Endothelial cell of umbilical vein (primary cell): ENCODE measurements at regions not wholly inside any gene's neighbourhood (a gene's known extent, or its start where the extent isn't known, plus 50 kb on each side); places are given as distances from the start of the nearest gene placed in this dataset.

ENCODE experiments used
- BruUV-seq: library from RNA; stranded (reverse); fragments of 400-500 nt; replicated peaks from 2 replicates; lab custom pipeline; 2021; lab: Mats Ljungman, UMichigan
- CTCF ChIA-PET: fragments of 300-600, 350-600 bp; sonication (Branson Sonifier 250); formaldehyde crosslinking; loops from one replicate; lab custom pipeline; 2021; ENCODE audit warnings: antibody characterized with exemption, inconsistent platforms; lab: Charles Lee
- POLR2A ChIA-PET: fragments of 300-600, 350-600 bp; sonication (Branson Sonifier 250); formaldehyde crosslinking; loops from one replicate; lab custom pipeline; 2021; ENCODE audit warnings: antibody characterized with exemption, inconsistent platforms; lab: Charles Lee
- DNase-seq: peaks from one replicate; pipeline ENCODE4 v3.0.0-alpha.2; 2011; ENCODE audit warnings: low read depth, low spot score
- FAIRE-seq: peaks from 2 replicates; lab custom pipeline; 2011; peaks lifted over from hg19 to GRCh38; lab: Jason Lieb, UNC
- H2AFZ ChIP-seq: 2 replicates; pipeline ENCODE4 v1.6.0; 2012; ENCODE audit warnings: low read depth, low read length, control low read depth, inconsistent platforms
- H3K27ac ChIP-seq: 2 replicates; pipeline ENCODE4 v1.5.1; 2011; ENCODE audit warnings: low read depth, mild to moderate bottlenecking, control low read depth, low read length, moderate library complexity; ENCODE audit not compliant: insufficient read depth
- H3K27me3 ChIP-seq, 2 experiments: 2 replicates each; pipeline versions ENCODE4 v1.6.0 to v1.6.1; 2011; ENCODE audit warnings: low read length in 2 of 2, mixed read lengths in 1 of 2; ENCODE audit not compliant: control insufficient read depth in 2 of 2, insufficient read depth in 2 of 2
- H3K36me3 ChIP-seq, 2 experiments: 2 replicates in 1 of 2; 3 replicates in 1 of 2; pipeline ENCODE4 v1.5.1; 2011; ENCODE audit warnings: low read length in 2 of 2, mild to moderate bottlenecking in 1 of 2, moderate library complexity in 1 of 2; ENCODE audit not compliant: control insufficient read depth in 2 of 2, insufficient read depth in 2 of 2; ENCODE audit errors: extremely low read depth in 1 of 2
- H3K4me1 ChIP-seq: 3 replicates; pipeline ENCODE4 v1.5.1; 2011; ENCODE audit warnings: mild to moderate bottlenecking, low read length; ENCODE audit not compliant: control insufficient read depth, insufficient read depth; ENCODE audit errors: extremely low read depth
- H3K4me2 ChIP-seq: 2 replicates; pipeline ENCODE4 v1.6.1; 2011; ENCODE audit warnings: low read length, control low read depth, mixed read lengths; ENCODE audit not compliant: insufficient read depth
- H3K4me3 ChIP-seq, 3 experiments: fragments of 200-600 bp in 1 of 3; sonication (generic), shearing (Covaris generic) in 1 of 3; replicated peaks in 1 of 3; 2 replicates each; pipeline ENCODE4 v1.5.1; 2011 to 2016; ENCODE audit warnings: control low read depth in 3 of 3, low read length in 3 of 3, mild to moderate bottlenecking in 2 of 3, inconsistent platforms in 1 of 3, low read depth in 1 of 3, moderate library complexity in 1 of 3; ENCODE audit not compliant: insufficient read depth in 1 of 3
- H3K79me2 ChIP-seq: 2 replicates; pipeline ENCODE4 v1.6.0; 2012; ENCODE audit warnings: low read length, inconsistent platforms; ENCODE audit not compliant: control insufficient read depth, insufficient read depth
- H3K9ac ChIP-seq: replicated peaks from 2 replicates; pipeline ENCODE3; 2011; ENCODE audit warnings: low read length, control low read depth; ENCODE audit not compliant: insufficient read depth; ENCODE audit errors: extremely low read depth
- H3K9me1 ChIP-seq: replicated peaks from 3 replicates; pipeline ENCODE4 v1.6.0; 2011; ENCODE audit warnings: mild to moderate bottlenecking, low read length; ENCODE audit not compliant: control insufficient read depth, insufficient read depth; ENCODE audit errors: extremely low read depth
- H3K9me3 ChIP-seq: replicated peaks from 2 replicates; pipeline ENCODE4 v1.5.1; 2012; ENCODE audit warnings: low read length, inconsistent platforms; ENCODE audit not compliant: control insufficient read depth, insufficient read depth
- H4K20me1 ChIP-seq: replicated peaks from 2 replicates; pipeline ENCODE3; 2011; ENCODE audit warnings: mild to moderate bottlenecking, low read length; ENCODE audit not compliant: control insufficient read depth, insufficient read depth; ENCODE audit errors: extremely low read depth
- CTCF ChIP-seq, 2 donors: IDR thresholded peaks; 1 replicate in 1 of 2; 2 replicates in 1 of 2; pipeline ENCODE4 v1.5.1; 2011; ENCODE audit warnings: low read length in 2 of 2, mild to moderate bottlenecking in 2 of 2, moderate library complexity in 2 of 2, control low read depth in 1 of 2, inconsistent platforms in 1 of 2, low read depth in 1 of 2; ENCODE audit not compliant: insufficient read depth in 1 of 2; ENCODE audit errors: extremely low read depth in 1 of 2
- EZH2 ChIP-seq: IDR thresholded peaks from 2 replicates; pipeline ENCODE4 v1.6.1; 2012; ENCODE audit warnings: borderline replicate concordance, low read depth, mild to moderate bottlenecking, moderate library complexity, low read length, inconsistent platforms; ENCODE audit not compliant: severe bottlenecking
- FOS ChIP-seq: IDR thresholded peaks from 2 replicates; pipeline ENCODE4 v1.6.1; 2011; ENCODE audit warnings: mild to moderate bottlenecking, low read length, moderate library complexity, borderline replicate concordance; ENCODE audit not compliant: insufficient read depth
- GATA2 ChIP-seq: IDR thresholded peaks from 2 replicates; pipeline ENCODE4 v1.7.0; 2011; ENCODE audit warnings: low read depth, mild to moderate bottlenecking, moderate library complexity, mixed read lengths, low read length; ENCODE audit not compliant: insufficient read length, insufficient read depth
- JUN ChIP-seq: IDR thresholded peaks from 2 replicates; pipeline ENCODE4 v1.6.1; 2011; ENCODE audit warnings: borderline replicate concordance, low read depth; ENCODE audit not compliant: insufficient read length, insufficient read depth
- MAX ChIP-seq: IDR thresholded peaks from 2 replicates; pipeline ENCODE4 v1.6.1; 2011; ENCODE audit not compliant: insufficient read depth, insufficient read length
- MYC ChIP-seq: IDR thresholded peaks from one replicate; pipeline ENCODE4 v1.6.1; 2011; ENCODE audit warnings: mild to moderate bottlenecking, low read depth, low read length
- POLR2A ChIP-seq: IDR thresholded peaks from 2 replicates; pipeline ENCODE4 v1.6.1; 2012; ENCODE audit warnings: low read depth, mild to moderate bottlenecking, control low read depth, low read length
- POLR2AphosphoS5 ChIP-seq: IDR thresholded peaks from 2 replicates; pipeline ENCODE4 v1.6.1; 2012; ENCODE audit warnings: low read depth, mild to moderate bottlenecking, control low read depth, low read length, moderate library complexity; ENCODE audit not compliant: insufficient read depth
- dilution Hi-C: fragments of 300-500 bp; cut with MboI; formaldehyde crosslinking; loops from one replicate; pipeline ENCODE4 v1.15.0; 2019; ENCODE audit warnings: low sequenced_read_pairs; ENCODE audit not compliant: extremely low pct_ligation_motif_present
- intact Hi-C: fragments of 100-400 bp; cut with micrococcal nuclease; formaldehyde crosslinking; loops from one replicate; pipeline ENCODE4 v1.10.0; 2022

- H3K27me3 ChIP-seq = no peaks in the 10 kb centered on the region
- POLR2A ChIA-PET = no interaction called here
- no peaks in the 10 kb centered on the region for H3K36me3 ChIP-seq
- intact Hi-C loops (no loop called here), dilution Hi-C loops (no loop called here)
- no peaks in the 10 kb centered on the region for H4K20me1 ChIP-seq
- no peak overlapping the region for H3K4me3 ChIP-seq
- no peak overlapping the region for H2AFZ ChIP-seq
- H3K9me3 ChIP-seq = peaks cover 4% of the 10 kb centered on the region
- FAIRE-seq (no peak), DNase-seq (no peak)
- TF ChIP-seq EZH2 (no peak), FOS (no peak), MYC (no peak), JUN (no peak), POLR2AphosphoS5 (no peak), MAX (no peak)
- CTCF ChIA-PET = no interaction called here
- H3K79me2 ChIP-seq = no peaks in the 10 kb centered on the region
- BruUV-seq = no TSS peak
- H3K27ac ChIP-seq = no peak overlapping the region
- no peak overlapping the region for H3K9ac ChIP-seq
- no peaks in the 10 kb centered on the region for H3K9me1 ChIP-seq
- H3K4me1 ChIP-seq = no peaks in the 10 kb centered on the region
- no peak overlapping the region for H3K4me2 ChIP-seq
Measured at GRCh38 chr10:57815949-57816348, 451.7 kb downstream of the IPMK start.

GRCh38 chr10:57809961-57810360 is 457.7 kb downstream of the IPMK start:
- Histone ChIP-seq H4K20me1 (no peaks in the 10 kb centered on the region), H3K36me3 (no peaks in the 10 kb centered on the region), H3K27ac (no peak overlapping the region), H3K9ac (no peak overlapping the region), H3K9me3 (peaks cover 4% of the 10 kb centered on the region), H3K4me1 (no peaks in the 10 kb centered on the region), H3K4me3 (no peak overlapping the region), H3K9me1 (no peaks in the 10 kb centered on the region), H2AFZ (no peak overlapping the region), H3K27me3 (no peaks in the 10 kb centered on the region), H3K4me2 (no peak overlapping the region), H3K79me2 (no peaks in the 10 kb centered on the region)
- dilution Hi-C loops (no loop called here), intact Hi-C loops (no loop called here)
- TF ChIP-seq JUN = no peak
- no peak for TF ChIP-seq EZH2
- no peak for TF ChIP-seq CTCF (IDR thresholded peaks at IDR 0.05; ENCODE audit: extremely low read depth in 1 of 2, insufficient read depth in 1 of 2, low read depth in 1 of 2, low read length in 2 of 2)
- TF ChIP-seq GATA2 = no peak
- no peak for TF ChIP-seq MYC
- TF ChIP-seq POLR2A = no peak
- TF ChIP-seq MAX = no peak
- TF ChIP-seq POLR2AphosphoS5 = no peak
- CTCF ChIA-PET = no interaction called here
- POLR2A ChIA-PET = no interaction called here
- FAIRE-seq (no peak), DNase-seq (no peak)
- BruUV-seq = no TSS peak
